HUES6 (cell line): ENCODE measurements at regions not wholly inside any gene's neighbourhood (a gene's known extent, or its start where the extent isn't known, plus 50 kb on each side); places are given as distances from the start of the nearest gene placed in this dataset.

Experiments
- H3K27ac ChIP-seq: 2 replicates; pipeline ENCODE4 v1.7.0; 2013; ENCODE audit warnings: low read depth, mild to moderate bottlenecking, low read length, inconsistent platforms
- H3K27me3 ChIP-seq: 2 replicates; pipeline ENCODE4 v1.6.1; 2013; ENCODE audit warnings: low read length; ENCODE audit not compliant: control insufficient read depth, insufficient read depth
- H3K36me3 ChIP-seq: 2 replicates; pipeline ENCODE4 v1.6.1; 2013; ENCODE audit warnings: low read length; ENCODE audit not compliant: control insufficient read depth, insufficient read depth
- H3K4me1 ChIP-seq: 2 replicates; pipeline ENCODE4 v1.6.1; 2013; ENCODE audit warnings: low read length; ENCODE audit not compliant: control insufficient read depth, insufficient read depth
- H3K4me3 ChIP-seq: 2 replicates; pipeline ENCODE4 v1.5.1; 2013; ENCODE audit warnings: low read depth, low read length
- H3K9ac ChIP-seq: one replicate; pipeline ENCODE4 v1.6.1; 2013; ENCODE audit warnings: mild to moderate bottlenecking, low read length
- H3K9me3 ChIP-seq: 2 replicates; pipeline ENCODE4 v1.6.1; 2013; ENCODE audit warnings: low read depth, low read length; ENCODE audit not compliant: control insufficient read depth, insufficient read depth

DNA sequence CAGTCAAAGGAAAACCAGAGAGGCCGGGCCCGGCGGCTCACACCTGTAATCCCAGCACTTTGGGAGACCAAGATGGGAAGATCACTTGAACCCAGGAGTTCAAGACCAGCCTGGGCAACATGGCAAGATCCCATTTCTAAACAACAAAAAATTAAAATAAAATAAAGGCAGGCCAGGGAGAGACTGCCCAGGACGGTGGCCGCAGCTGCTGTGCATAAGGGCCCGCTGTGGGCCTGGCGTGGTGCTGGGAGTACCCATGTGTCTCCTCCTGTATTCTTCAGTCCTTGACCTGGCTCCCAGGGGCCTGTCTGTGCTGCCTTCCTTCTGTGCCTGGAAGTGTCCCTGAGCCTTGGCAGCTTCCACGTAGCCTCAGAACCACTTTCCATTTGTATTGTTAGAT is 56.8 kb upstream of the CNOT6 start:
- Histone ChIP-seq H3K27me3 (no peaks in the 10 kb centered on the region), H3K9me3 (peaks cover 10% of the 10 kb centered on the region), H3K27ac (no peak overlapping the region), H3K9ac (no peak overlapping the region), H3K36me3 (no peaks in the 10 kb centered on the region), H3K4me3 (no peak overlapping the region), H3K4me1 (no peaks in the 10 kb centered on the region)

DNA sequence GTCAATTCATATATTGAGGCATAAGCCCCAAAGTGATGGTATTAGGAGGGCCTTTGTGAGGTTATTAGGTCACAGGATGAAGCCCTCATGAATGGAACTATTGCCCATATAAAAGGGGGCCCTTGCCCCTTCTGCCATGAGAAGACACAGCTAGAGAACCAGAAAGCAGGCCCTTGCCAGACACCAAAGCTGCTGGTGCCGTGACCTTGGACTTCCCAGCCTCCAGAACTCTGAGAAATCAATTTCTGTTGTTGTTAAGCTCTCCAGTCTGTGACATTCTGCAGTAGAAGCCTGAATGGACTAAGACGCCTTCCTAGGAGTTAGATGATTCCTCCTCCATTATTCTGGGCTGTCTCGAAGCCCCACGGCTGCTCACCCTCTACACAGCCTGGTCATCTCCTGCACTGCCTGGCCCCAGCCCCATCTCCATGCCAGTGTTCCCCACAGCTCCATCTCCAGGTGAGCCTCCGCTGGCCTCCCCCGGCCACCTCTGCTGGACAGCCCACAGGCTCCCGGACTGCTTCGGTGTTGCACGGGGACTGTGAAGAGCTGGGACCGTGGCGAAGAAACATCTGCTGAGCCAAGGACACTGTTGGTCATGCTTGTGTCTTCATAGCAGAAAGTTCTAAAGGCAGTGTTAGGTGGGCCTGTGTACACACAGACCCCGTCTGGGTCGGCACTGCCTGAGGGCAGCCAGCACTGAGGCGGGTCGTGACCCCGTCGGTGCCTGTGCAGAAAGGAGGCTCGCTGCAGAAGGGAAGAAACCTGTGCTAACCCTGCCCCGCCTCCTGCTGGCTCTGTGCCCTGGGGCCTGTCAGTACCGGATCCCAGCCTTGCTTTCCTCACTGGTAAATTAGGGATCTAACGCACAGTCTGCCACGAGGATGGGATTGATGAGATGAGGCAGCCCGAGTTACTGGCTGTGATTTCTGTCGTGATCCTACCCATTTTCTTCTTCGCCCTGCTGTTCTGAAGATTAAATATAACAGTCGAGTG is 55.1 kb upstream of the CNOT6 start:
- Histone ChIP-seq H3K4me1 (no peaks in the 10 kb centered on the region), H3K4me3 (no peak overlapping the region), H3K36me3 (no peaks in the 10 kb centered on the region), H3K27me3 (no peaks in the 10 kb centered on the region), H3K27ac (no peak overlapping the region), H3K9ac (no peak overlapping the region), H3K9me3 (peaks cover 7% of the 10 kb centered on the region; the same call in 1 of the 2 replicates)

DNA sequence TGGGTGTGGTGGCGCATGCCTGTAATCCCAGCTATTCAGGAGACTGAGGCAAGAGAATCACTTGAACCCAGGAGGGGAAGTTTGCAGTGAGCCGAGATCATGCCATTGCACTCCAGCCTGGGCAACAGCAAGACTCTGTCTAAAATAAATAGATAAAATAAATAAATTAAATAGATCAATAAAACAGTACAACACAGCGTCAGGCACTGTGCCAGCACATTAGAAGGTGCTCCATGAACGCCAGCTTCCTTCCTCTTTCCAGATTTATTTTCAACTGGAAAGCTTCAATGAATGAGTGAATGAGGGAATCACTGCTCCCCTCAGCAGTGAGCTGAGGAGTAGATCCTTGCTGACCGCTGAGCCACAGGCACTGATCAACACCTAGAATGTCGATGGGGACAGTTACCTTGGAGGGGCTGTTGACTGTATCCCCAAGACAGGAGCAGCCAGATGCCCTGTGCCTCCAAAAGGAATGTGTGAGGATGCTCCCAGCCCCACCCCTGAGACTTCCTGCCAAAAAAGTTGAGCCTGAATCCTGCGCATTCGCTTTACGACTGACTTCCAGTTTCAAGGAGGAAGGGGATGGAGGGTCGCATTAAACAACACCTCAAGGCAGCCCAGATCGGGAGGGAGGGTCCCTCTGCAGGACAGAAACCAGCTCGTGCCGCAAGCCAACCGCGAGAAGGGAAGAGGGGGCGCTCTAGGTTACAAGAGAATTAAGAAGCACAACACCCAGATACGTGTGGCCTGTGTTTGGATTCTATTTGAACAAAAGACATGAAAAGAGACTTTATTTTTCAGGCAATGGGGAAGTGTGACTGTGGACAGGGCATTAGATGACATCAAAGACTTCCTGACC is 54.0 kb upstream of the CNOT6 start:
- H3K36me3 ChIP-seq = no peaks in the 10 kb centered on the region
- no peak overlapping the region for H3K4me3 ChIP-seq
- H3K9me3 ChIP-seq = peaks cover 13% of the 10 kb centered on the region
- H3K27me3 ChIP-seq = no peaks in the 10 kb centered on the region
- no peaks in the 10 kb centered on the region for H3K4me1 ChIP-seq
- H3K27ac ChIP-seq = no peak overlapping the region
- no peak overlapping the region for H3K9ac ChIP-seq

DNA sequence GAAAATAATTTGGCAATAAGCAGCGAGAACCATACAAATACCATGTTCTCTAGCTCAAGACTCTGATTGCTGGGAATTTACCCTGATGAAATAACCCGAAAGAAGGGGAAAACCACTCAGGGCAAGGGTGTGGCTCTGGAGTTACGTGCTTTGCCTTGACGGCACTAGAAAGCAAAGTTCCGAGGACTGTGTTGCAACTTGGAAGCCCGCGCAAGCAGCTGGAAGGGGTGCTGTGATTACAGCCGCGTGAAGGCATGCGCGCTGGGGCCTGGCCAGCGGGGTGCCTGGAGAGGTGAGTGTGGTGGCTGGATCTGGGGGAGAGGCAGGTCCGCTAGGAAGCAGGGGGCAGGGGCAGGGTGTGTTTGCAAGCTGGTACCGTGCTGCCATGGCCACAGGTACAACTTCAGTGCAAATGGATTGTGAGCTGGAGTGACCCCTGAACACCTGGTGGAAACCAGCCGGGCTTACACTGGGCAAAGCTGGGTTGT is 52.6 kb upstream of the CNOT6 start:
- no peak overlapping the region for H3K27ac ChIP-seq
- no peak overlapping the region for H3K4me3 ChIP-seq
- H3K36me3 ChIP-seq = no peaks in the 10 kb centered on the region
- peaks cover 14% of the 10 kb centered on the region for H3K9me3 ChIP-seq
- no peaks in the 10 kb centered on the region for H3K4me1 ChIP-seq
- H3K27me3 ChIP-seq = no peaks in the 10 kb centered on the region
- H3K9ac ChIP-seq = no peak overlapping the region
